Adrenal gland (tissue), 9 donors: ENCODE measurements at regions not wholly inside any gene's neighbourhood (a gene's known extent, or its start where the extent isn't known, plus 50 kb on each side); places are given as distances from the start of the nearest gene placed in this dataset.

Source experiments
- DNase-seq, 7 donors: peaks; one replicate each; pipeline ENCODE4 v3.0.0-alpha.2; 2019 to 2020
- H3K27ac ChIP-seq, 5 donors: fragments of 200-600 bp; sonication (generic) in 4 of 5; 1 replicate in 3 of 5; 2 replicates in 2 of 5; pipeline versions ENCODE4 v1.5.1 to v1.8.0; 2016 to 2020; ENCODE audit warnings: mild to moderate bottlenecking in 1 of 5
- H3K27me3 ChIP-seq: fragments of 200-600 bp; 2 replicates; pipeline ENCODE4 v1.8.0; 2021
- H3K36me3 ChIP-seq, 2 donors: fragments of 200-600 bp; replicated peaks in 1 of 2; 1 replicate in 1 of 2; 2 replicates in 1 of 2; pipeline versions ENCODE4 v1.5.1 to v1.8.0; 2018 to 2022
- H3K4me1 ChIP-seq, 2 donors: fragments of 200-600 bp; replicated peaks in 1 of 2; 1 replicate in 1 of 2; 2 replicates in 1 of 2; pipeline versions ENCODE4 v1.5.1 to v1.8.0; 2018 to 2021
- H3K4me3 ChIP-seq, 4 donors: fragments of 200-600 bp; sonication (generic) in 3 of 4; one replicate each; pipeline ENCODE4 v1.5.1; 2016 to 2018
- H3K9me3 ChIP-seq, 3 donors: fragments of 200-600 bp; sonication (generic) in 1 of 3; replicated peaks in 1 of 3; 1 replicate in 2 of 3; 2 replicates in 1 of 3; pipeline versions ENCODE4 v1.5.1 to v1.8.0; 2016 to 2021
- POLR2A ChIP-seq, 2 donors: fragments of 450-650 bp; IDR thresholded peaks; one replicate each; pipeline ENCODE4 v1.6.1; 2017; ENCODE audit warnings: antibody characterized with exemption in 2 of 2, mild to moderate bottlenecking in 2 of 2, moderate library complexity in 1 of 2
- WGBS, 4 donors: extraction: QIAGEN DNeasy Blood & Tissue Kit in 2 of 4; methylation state at CpG; one replicate each; pipeline versions ENCODE4 v1.1.5 to v1.1.7; 2013 to 2017; 5-methylcytosine and 5-hydroxymethylcytosine counted together
- intact Hi-C, 2 donors: fragments of 100-400 bp; cut with DNase I; formaldehyde crosslinking; loops; one replicate each; pipeline versions ENCODE4 v1.14.1 to v1.15.0; 2022 to 2023
- TF ChIP-seq, protein P1 (sequence below), 6 experiments: fragments of 450-650 bp in 4 of 6; fragments of 200-600 bp in 2 of 6; sonication (generic) in 1 of 6; IDR thresholded peaks; 1 replicate in 5 of 6; 2 replicates in 1 of 6; pipeline versions ENCODE4 v1.5.1 to v1.8.0; 2016 to 2021; ENCODE audit warnings: antibody characterized with exemption in 6 of 6, mild to moderate bottlenecking in 2 of 6, moderate library complexity in 1 of 6
- donor health status: healthy with polysubstance abuse.
- donor health status: Bipolar disorder and iron deficiency.
- donor health status: DM: yes; HTN: yes; CAD: no.
- donor health status: DM: no; HTN: no; CAD: no.
- donor health status: DM: no; HTN: no; CAD: no.

DNA sequence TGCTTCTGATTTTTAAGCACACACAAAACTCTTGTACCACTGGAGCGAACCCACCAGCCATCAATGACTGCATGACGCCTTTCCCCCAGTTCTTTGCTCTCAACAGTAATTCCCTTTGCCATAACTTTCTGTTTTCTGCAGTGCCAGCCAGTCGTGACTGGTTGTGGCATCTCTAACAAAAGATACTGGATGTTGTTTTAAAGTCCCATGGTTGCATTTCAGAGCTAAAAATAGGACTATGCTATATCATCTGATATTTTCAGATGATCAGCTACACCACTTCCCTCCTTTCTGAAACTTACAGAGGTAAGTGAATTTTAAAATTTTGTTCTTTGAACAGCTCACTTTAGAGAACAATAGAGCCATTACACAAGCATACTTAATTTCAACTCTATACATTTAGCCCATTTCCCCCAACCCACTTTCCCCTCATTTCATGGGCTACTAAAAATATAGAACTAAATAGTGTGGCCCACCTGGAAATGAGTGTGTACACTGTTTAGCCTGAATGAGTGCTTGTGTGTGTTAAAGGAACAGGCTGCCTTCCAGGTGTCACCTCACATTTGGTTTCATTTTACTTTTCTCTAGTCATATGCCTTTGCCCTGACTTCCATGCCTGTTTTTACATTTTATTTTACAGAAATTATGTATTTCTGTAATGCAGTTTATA lies 136.9 kb upstream of the ZC3H12C start:
- 81 to 88% (median 84%) methylated on average over 3 of the region's 3 CpGs for WGBS, 4 donors
- Histone ChIP-seq H3K4me3 (no peak overlapping the region), H3K9me3 (no peaks in the 10 kb centered on the region), H3K4me1 (peaks cover 0 to 5% of the 10 kb centered on the region in 2 donors), H3K36me3 (no peaks in the 10 kb centered on the region), H3K27ac (no peak overlapping the region), H3K27me3 (no peaks in the 10 kb centered on the region)
- no peak for DNase-seq
- intact Hi-C loops: loop anchor here in 1 of 2 donors (10.0 kb wide), 1 partner anchor 129 kb away; no protein-coding TSS in a partner anchor
- TF ChIP-seq POLR2A (IDR thresholded peaks at IDR 0.05): no peak
- TF ChIP-seq, protein P1, sequence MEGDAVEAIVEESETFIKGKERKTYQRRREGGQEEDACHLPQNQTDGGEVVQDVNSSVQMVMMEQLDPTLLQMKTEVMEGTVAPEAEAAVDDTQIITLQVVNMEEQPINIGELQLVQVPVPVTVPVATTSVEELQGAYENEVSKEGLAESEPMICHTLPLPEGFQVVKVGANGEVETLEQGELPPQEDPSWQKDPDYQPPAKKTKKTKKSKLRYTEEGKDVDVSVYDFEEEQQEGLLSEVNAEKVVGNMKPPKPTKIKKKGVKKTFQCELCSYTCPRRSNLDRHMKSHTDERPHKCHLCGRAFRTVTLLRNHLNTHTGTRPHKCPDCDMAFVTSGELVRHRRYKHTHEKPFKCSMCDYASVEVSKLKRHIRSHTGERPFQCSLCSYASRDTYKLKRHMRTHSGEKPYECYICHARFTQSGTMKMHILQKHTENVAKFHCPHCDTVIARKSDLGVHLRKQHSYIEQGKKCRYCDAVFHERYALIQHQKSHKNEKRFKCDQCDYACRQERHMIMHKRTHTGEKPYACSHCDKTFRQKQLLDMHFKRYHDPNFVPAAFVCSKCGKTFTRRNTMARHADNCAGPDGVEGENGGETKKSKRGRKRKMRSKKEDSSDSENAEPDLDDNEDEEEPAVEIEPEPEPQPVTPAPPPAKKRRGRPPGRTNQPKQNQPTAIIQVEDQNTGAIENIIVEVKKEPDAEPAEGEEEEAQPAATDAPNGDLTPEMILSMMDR (IDR thresholded peaks at IDR 0.05): no peak

GRCh38 chr11:109957000-109957399 lies 136.2 kb upstream of the ZC3H12C start:
- Histone ChIP-seq H3K9me3 (no peaks in the 10 kb centered on the region), H3K4me3 (no peak overlapping the region), H3K27me3 (no peaks in the 10 kb centered on the region), H3K4me1 (peaks cover 0 to 5% of the 10 kb centered on the region in 2 donors), H3K36me3 (no peaks in the 10 kb centered on the region), H3K27ac (no peak overlapping the region)
- DNase-seq: no peak
- 88 to 94% (median 89%) methylated on average over 6 of the region's 6 CpGs for whole genome bisulfite sequencing, 4 donors
- TF ChIP-seq POLR2A (IDR thresholded peaks at IDR 0.05): no peak
- TF ChIP-seq, protein P1 (IDR thresholded peaks at IDR 0.05): no peak
- intact Hi-C loops: loop anchor here in 1 of 2 donors (10.0 kb wide), 1 partner anchor 128 kb away; no protein-coding TSS in a partner anchor

- H3K27me3 ChIP-seq: no peaks in the 10 kb centered on the region
- no peaks in the 10 kb centered on the region for H3K36me3 ChIP-seq
- no peak for DNase-seq
- H3K9me3 ChIP-seq: no peaks in the 10 kb centered on the region
- intact Hi-C loops: loop anchor here in 1 of 2 donors (10.0 kb wide), 1 partner anchor 127 kb away; no protein-coding TSS in a partner anchor
- peaks cover 0 to 5% of the 10 kb centered on the region in 2 donors for H3K4me1 ChIP-seq
- H3K4me3 ChIP-seq: no peak overlapping the region
- H3K27ac ChIP-seq: no peak overlapping the region
- no peak for TF ChIP-seq POLR2A (IDR thresholded peaks at IDR 0.05)
- TF ChIP-seq, protein P1 (IDR thresholded peaks at IDR 0.05): no peak
Measured at GRCh38 chr11:109957601-109958000, 135.6 kb upstream of the ZC3H12C start.

GRCh38 chr11:109958131-109958820 lies 134.9 kb upstream of the ZC3H12C start:
- H3K27me3 ChIP-seq: no peaks in the 10 kb centered on the region
- H3K9me3 ChIP-seq: no peaks in the 10 kb centered on the region
- WGBS, 4 donors: 91 to 94% (median 92%) methylated on average over 9 of the region's 9 CpGs
- no peak overlapping the region for H3K27ac ChIP-seq
- intact Hi-C loops: loop anchor here in 1 of 2 donors (10.0 kb wide), 1 partner anchor 127 kb away; no protein-coding TSS in a partner anchor
- H3K36me3 ChIP-seq: no peaks in the 10 kb centered on the region
- TF ChIP-seq, protein P1 (IDR thresholded peaks at IDR 0.05): no peak
- TF ChIP-seq POLR2A (IDR thresholded peaks at IDR 0.05): no peak
- H3K4me1 ChIP-seq: peaks cover 0 to 5% of the 10 kb centered on the region in 2 donors
- H3K4me3 ChIP-seq: no peak overlapping the region
- DNase-seq: no peak
